ENCODE measurements at regions not wholly inside any gene's neighbourhood (a gene's known extent, or its start where the extent isn't known, plus 50 kb on each side); places are given as distances from the start of the nearest gene placed in this dataset.

DNA sequence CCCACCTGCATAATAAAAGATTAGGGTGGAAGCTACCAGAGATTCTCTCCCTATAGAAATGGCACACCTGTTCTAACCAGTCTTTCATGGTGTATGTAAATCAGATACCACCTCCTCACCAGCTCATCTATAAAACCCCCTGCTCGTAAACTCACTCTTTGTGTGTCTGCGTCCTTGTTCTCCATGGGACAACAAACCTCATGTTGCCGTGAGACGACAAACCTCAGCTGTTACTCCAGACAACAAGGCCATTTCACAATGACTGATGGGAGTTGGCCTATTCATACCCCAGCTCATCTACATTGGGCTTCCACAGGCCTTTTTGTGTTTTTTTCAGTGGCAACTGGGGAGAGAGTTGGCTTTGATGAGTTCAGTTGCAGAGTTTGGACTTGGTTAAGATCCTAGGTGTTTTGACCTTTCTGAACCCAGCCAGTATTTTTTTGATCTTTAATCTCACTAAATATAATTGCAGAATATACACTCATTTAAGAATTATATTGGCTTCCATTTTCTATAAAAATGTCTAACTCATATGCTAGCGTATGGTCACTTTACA, 96.6 kb upstream of the LRIG1 start:
- no peak for TF ChIP-seq CTCF (conservative IDR thresholded peaks at IDR 0.05)
- H3K27ac ChIP-seq, result no peak overlapping the region

DNA sequence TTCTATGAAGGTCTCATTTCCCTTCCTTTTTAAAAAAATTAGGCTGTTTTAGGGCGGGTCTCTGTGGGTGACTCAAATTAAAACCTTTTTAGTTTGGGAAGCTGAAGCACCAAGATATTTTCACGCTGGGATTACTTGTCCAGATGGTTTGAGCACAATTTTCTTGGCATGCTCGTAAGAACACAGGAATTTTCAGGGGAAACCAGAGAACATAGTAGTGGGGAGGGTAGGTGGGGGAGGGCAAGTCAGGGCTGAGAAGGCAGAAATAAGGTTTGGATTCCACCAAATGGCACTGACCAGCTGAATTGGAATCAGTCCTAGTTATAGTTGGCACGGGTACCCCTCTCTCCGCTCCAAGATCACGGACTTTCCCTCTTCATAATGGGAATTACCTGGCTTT, 97.3 kb upstream of the LRIG1 start:
- no peak overlapping the region for H3K27ac ChIP-seq
- no peak for TF ChIP-seq CTCF (conservative IDR thresholded peaks at IDR 0.05)

- peak overlapping the region; percentile 36; the same call in 1 of the 2 replicates for H3K27ac ChIP-seq
Observed at GRCh38 chr3:66602237-66602636, 101.4 kb upstream of the LRIG1 start.

DNA sequence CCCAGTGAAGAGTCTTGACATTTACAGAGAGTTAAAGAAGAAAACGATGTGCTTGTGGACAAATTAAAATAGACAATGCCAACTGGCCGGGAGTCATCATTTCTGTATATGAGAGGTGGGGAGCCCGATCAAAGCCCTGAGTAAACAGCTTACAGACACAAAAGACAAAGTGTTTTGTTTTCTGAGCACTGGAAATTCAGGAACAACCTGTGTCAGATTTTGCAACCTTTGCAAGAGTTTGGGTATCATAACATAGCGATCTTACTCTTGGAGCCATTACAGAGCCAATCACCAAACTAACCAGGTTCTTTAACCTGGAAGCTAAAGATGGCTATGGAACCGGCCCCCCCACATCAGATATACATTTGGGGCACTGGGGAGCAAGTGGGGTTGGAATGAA, 101.9 kb upstream of the LRIG1 start:
- no peak for TF ChIP-seq CTCF (conservative IDR thresholded peaks at IDR 0.05)
- peak overlapping the region; percentile 36; the same call in 1 of the 2 replicates for H3K27ac ChIP-seq

More at GRCh38 chr3:66602237-66602636, 101.4 kb upstream of the LRIG1 start:
- no peak for TF ChIP-seq CTCF (conservative IDR thresholded peaks at IDR 0.05)

- TF ChIP-seq CTCF (conservative IDR thresholded peaks at IDR 0.05), result no peak
- H3K27ac ChIP-seq, result peak overlapping the region; percentile 36; the same call in 1 of the 2 replicates
Observed at GRCh38 chr3:66603151-66603611, 102.4 kb upstream of the LRIG1 start.

DNA sequence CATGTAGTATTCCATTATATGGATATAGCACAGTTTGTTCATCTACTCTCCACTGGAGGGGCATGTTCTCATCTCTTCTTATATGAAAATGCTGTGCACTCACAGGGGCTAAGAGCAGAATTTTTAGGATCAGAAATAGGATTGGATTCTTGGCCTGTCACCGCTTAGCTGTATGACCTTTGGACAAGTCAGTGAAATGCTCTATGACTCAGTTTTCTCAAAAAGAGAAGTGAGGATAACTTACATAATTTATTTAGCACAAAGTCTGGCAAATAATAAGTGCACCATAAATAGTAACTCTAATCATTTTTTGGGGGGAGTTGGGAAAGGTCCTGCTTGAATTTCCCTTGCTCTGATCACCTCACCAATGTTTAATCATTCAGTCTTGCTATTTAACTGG, 103.7 kb upstream of the LRIG1 start:
- no peak for TF ChIP-seq CTCF (conservative IDR thresholded peaks at IDR 0.05)
- no peak overlapping the region for H3K27ac ChIP-seq

- TF ChIP-seq CTCF (conservative IDR thresholded peaks at IDR 0.05), result no peak
- no peak overlapping the region for H3K27ac ChIP-seq
Observed at GRCh38 chr3:66606126-66606525, 105.3 kb upstream of the LRIG1 start.

Data from VCaP (cell line).